ENCODE measurements at regions not wholly inside any gene's neighbourhood (a gene's known extent, or its start where the extent isn't known, plus 50 kb on each side); places are given as distances from the start of the nearest gene placed in this dataset.
"Not testable (repeated sequence)": the region's sequence is repeated elsewhere in the genome, so short reads cannot be mapped to it uniquely, and the experiment has no call there.

- POLR2A ChIA-PET (ENCODE audit: partially characterized antibody); H4K20me1 ChIP-seq (replicated peaks in 1 of 2; ENCODE audit: control insufficient read depth in 1 of 2, insufficient read depth in 2 of 2, low read length in 2 of 2); H4K8ac ChIP-seq (ENCODE audit: extremely low read depth, insufficient read depth, low read length); H3K79me1 ChIP-seq (ENCODE audit: low read depth, low read length); H2AK5ac ChIP-seq (ENCODE audit: low read depth, low read length); H3K9ac ChIP-seq (replicated peaks in 1 of 4; ENCODE audit: extremely low read depth in 1 of 4, low read depth in 3 of 4, low read length in 3 of 4); FAIRE-seq; H3K27ac ChIP-seq (ENCODE audit: low read depth, low read length); H2BK120ac ChIP-seq (replicated peaks; ENCODE audit: low read depth, low read length); H3K4me1 ChIP-seq (replicated peaks in 1 of 4; ENCODE audit: control insufficient read depth in 3 of 4, insufficient read depth in 4 of 4, low read length in 3 of 4); H3K36me3 ChIP-seq (ENCODE audit: control insufficient read depth in 2 of 4, insufficient read depth in 4 of 4, low read length in 3 of 4); H2BK20ac ChIP-seq (ENCODE audit: low read length); H3K18ac ChIP-seq (ENCODE audit: extremely low read depth, low read length); H4K5ac ChIP-seq (ENCODE audit: insufficient read length, low read depth, low read length); H2AFZ ChIP-seq (ENCODE audit: low read length); H2BK5ac ChIP-seq (ENCODE audit: low read depth, low read length); H3K4ac ChIP-seq (replicated peaks; ENCODE audit: insufficient read length, low read depth, low read length); H3K79me2 ChIP-seq (ENCODE audit: control insufficient read depth in 1 of 2, insufficient read depth in 2 of 2, low read length in 2 of 2); H2BK15ac ChIP-seq (ENCODE audit: low read length); H2BK12ac ChIP-seq (ENCODE audit: low read depth, low read length); H3K4me2 ChIP-seq (ENCODE audit: insufficient read depth in 1 of 2, low read depth in 2 of 2, low read length in 2 of 2); H3K4me3 ChIP-seq (ENCODE audit: extremely low read depth in 1 of 4, insufficient read depth in 2 of 4, low read depth in 3 of 4, low read length in 4 of 4); H4K91ac ChIP-seq (replicated peaks; ENCODE audit: insufficient read length, low read length); H3K27me3 ChIP-seq (replicated peaks in 1 of 4; ENCODE audit: control insufficient read depth in 3 of 4, extremely low read depth in 1 of 4, insufficient read depth in 3 of 4, low read length in 3 of 4); H3K23me2 ChIP-seq (ENCODE audit: low read depth, low read length); H3K23ac ChIP-seq (ENCODE audit: insufficient read length); H3K14ac ChIP-seq (ENCODE audit: insufficient read length); H3K56ac ChIP-seq (replicated peaks; ENCODE audit: insufficient read length, low read depth, low read length); CTCF ChIA-PET (ENCODE audit: partially characterized antibody): not testable (repeated sequence)
- H3K9me3 ChIP-seq (ENCODE audit: insufficient read depth in 2 of 2, low read depth in 1 of 2, low read length in 1 of 2), result peaks cover 4 to 67% of the 10 kb centered on the region in 2 experiments; a peak in 3 of 4 replicates
- peak in 1 of 2 experiments; percentile 50 for DNase-seq (ENCODE audit: low read depth in 1 of 2, low spot score in 2 of 2)
- WGBS, 2 experiments (ENCODE audit: extremely low coverage in 1 of 2, insufficient coverage in 1 of 2, insufficient read length in 1 of 2, insufficient replicate concordance in 2 of 2, low coverage in 1 of 2, low lambda C conversion rate in 2 of 2, missing lambda C conversion rate in 1 of 2), result 84% methylated on average over 19 of the region's 27 CpGs; no CpG with 5 or more reads in 1 of the 2 experiments
Observed at GRCh38 chr7:56371792-56372191, 255.6 kb upstream of the NUPR2 start.

GRCh38 chr7:56370208-56370872, 254.1 kb upstream of the NUPR2 start:
- H3K14ac ChIP-seq (ENCODE audit: insufficient read length); H3K9ac ChIP-seq (replicated peaks in 1 of 4; ENCODE audit: extremely low read depth in 1 of 4, low read depth in 3 of 4, low read length in 3 of 4); H3K4me2 ChIP-seq (ENCODE audit: insufficient read depth in 1 of 2, low read depth in 2 of 2, low read length in 2 of 2); H3K56ac ChIP-seq (replicated peaks; ENCODE audit: insufficient read length, low read depth, low read length); H3K79me2 ChIP-seq (ENCODE audit: control insufficient read depth in 1 of 2, insufficient read depth in 2 of 2, low read length in 2 of 2); CTCF ChIA-PET (ENCODE audit: partially characterized antibody); DNase-seq (ENCODE audit: low read depth in 1 of 2, low spot score in 2 of 2); H3K27me3 ChIP-seq (replicated peaks in 1 of 4; ENCODE audit: control insufficient read depth in 3 of 4, extremely low read depth in 1 of 4, insufficient read depth in 3 of 4, low read length in 3 of 4); H2AFZ ChIP-seq (ENCODE audit: low read length); H2BK12ac ChIP-seq (ENCODE audit: low read depth, low read length); H3K23me2 ChIP-seq (ENCODE audit: low read depth, low read length); H4K5ac ChIP-seq (ENCODE audit: insufficient read length, low read depth, low read length); H3K4me1 ChIP-seq (replicated peaks in 1 of 4; ENCODE audit: control insufficient read depth in 3 of 4, insufficient read depth in 4 of 4, low read length in 3 of 4); H2BK20ac ChIP-seq (ENCODE audit: low read length); H3K4ac ChIP-seq (replicated peaks; ENCODE audit: insufficient read length, low read depth, low read length); FAIRE-seq; H3K36me3 ChIP-seq (ENCODE audit: control insufficient read depth in 2 of 4, insufficient read depth in 4 of 4, low read length in 3 of 4); H4K91ac ChIP-seq (replicated peaks; ENCODE audit: insufficient read length, low read length); H3K18ac ChIP-seq (ENCODE audit: extremely low read depth, low read length); H2AK5ac ChIP-seq (ENCODE audit: low read depth, low read length); H3K79me1 ChIP-seq (ENCODE audit: low read depth, low read length); POLR2A ChIA-PET (ENCODE audit: partially characterized antibody); H3K27ac ChIP-seq (ENCODE audit: low read depth, low read length); H4K20me1 ChIP-seq (replicated peaks in 1 of 2; ENCODE audit: control insufficient read depth in 1 of 2, insufficient read depth in 2 of 2, low read length in 2 of 2); H3K4me3 ChIP-seq (ENCODE audit: extremely low read depth in 1 of 4, insufficient read depth in 2 of 4, low read depth in 3 of 4, low read length in 4 of 4); H2BK120ac ChIP-seq (replicated peaks; ENCODE audit: low read depth, low read length); H3K23ac ChIP-seq (ENCODE audit: insufficient read length); H2BK5ac ChIP-seq (ENCODE audit: low read depth, low read length); H4K8ac ChIP-seq (ENCODE audit: extremely low read depth, insufficient read depth, low read length); H2BK15ac ChIP-seq (ENCODE audit: low read length): not testable (repeated sequence)
- 88% methylated on average over 7 of the region's 43 CpGs; no CpG with 5 or more reads in 1 of the 2 experiments for WGBS, 2 experiments (ENCODE audit: extremely low coverage in 1 of 2, insufficient coverage in 1 of 2, insufficient read length in 1 of 2, insufficient replicate concordance in 2 of 2, low coverage in 1 of 2, low lambda C conversion rate in 2 of 2, missing lambda C conversion rate in 1 of 2)
- peaks cover 4 to 65% of the 10 kb centered on the region in 2 experiments; a peak in 3 of 4 replicates for H3K9me3 ChIP-seq (ENCODE audit: insufficient read depth in 2 of 2, low read depth in 1 of 2, low read length in 1 of 2)

Data from H1 (cell line).